WERI-Rb-1 (cell line): ENCODE measurements at regions not wholly inside any gene's neighbourhood (a gene's known extent, or its start where the extent isn't known, plus 50 kb on each side); places are given as distances from the start of the nearest gene placed in this dataset.

Experiments used
- DNase-seq: peaks from one replicate; pipeline ENCODE4 v3.0.0-alpha.2; 2020
- H3K27ac ChIP-seq: fragments of 250-450 bp; sonication (Bioruptor Pico); 2 replicates; pipeline ENCODE4 v1.5.1; 2020; ENCODE audit warnings: mild to moderate bottlenecking, moderate library complexity
- H3K27me3 ChIP-seq: fragments of 250-450 bp; sonication (Bioruptor Pico); 2 replicates; pipeline ENCODE4 v1.5.1; 2021; ENCODE audit warnings: mild to moderate bottlenecking, low read depth, moderate library complexity; ENCODE audit not compliant: insufficient read depth, severe bottlenecking
- H3K36me3 ChIP-seq: fragments of 250-450 bp; sonication (Bioruptor Pico); 2 replicates; pipeline ENCODE4 v1.5.1; 2020; ENCODE audit warnings: mild to moderate bottlenecking, moderate library complexity
- H3K4me3 ChIP-seq: 2 replicates; pipeline ENCODE4 v1.5.1; 2011; ENCODE audit warnings: low read depth, mild to moderate bottlenecking, control low read depth, low read length
- H3K9me3 ChIP-seq: fragments of 250-450 bp; sonication (Bioruptor Pico); 2 replicates; pipeline ENCODE4 v1.5.1; 2021; ENCODE audit warnings: mild to moderate bottlenecking, moderate library complexity; ENCODE audit not compliant: severe bottlenecking
- TF ChIP-seq, protein P1 (sequence below): IDR thresholded peaks from 2 replicates; pipeline ENCODE4 v1.5.1; 2011; ENCODE audit warnings: low read depth, mild to moderate bottlenecking, control low read depth, inconsistent platforms, low read length

DNA sequence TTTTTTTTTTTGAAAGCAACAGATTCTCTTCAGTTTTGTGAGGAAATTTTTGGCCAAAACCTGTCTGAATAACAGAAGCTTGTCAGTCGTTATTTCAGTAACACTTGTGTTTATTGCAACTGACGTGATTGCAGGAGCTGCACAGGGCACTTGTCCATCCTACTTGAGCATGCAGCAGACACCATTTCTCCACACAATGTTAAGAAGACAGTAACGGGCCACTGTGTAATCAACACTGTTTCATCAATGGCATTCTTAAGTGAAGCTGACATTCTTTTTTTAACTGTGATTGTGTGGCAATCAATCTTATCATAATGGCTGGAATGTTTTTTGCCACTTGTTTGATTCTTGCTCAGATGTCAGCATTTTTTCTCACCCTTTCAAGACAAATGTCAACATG, 50.1 kb upstream of the PIEZO2 start:
- H3K4me3 ChIP-seq = no peak overlapping the region
- no peaks in the 10 kb centered on the region for H3K36me3 ChIP-seq
- H3K9me3 ChIP-seq = no peaks in the 10 kb centered on the region
- no peak for DNase-seq
- TF ChIP-seq, protein P1, sequence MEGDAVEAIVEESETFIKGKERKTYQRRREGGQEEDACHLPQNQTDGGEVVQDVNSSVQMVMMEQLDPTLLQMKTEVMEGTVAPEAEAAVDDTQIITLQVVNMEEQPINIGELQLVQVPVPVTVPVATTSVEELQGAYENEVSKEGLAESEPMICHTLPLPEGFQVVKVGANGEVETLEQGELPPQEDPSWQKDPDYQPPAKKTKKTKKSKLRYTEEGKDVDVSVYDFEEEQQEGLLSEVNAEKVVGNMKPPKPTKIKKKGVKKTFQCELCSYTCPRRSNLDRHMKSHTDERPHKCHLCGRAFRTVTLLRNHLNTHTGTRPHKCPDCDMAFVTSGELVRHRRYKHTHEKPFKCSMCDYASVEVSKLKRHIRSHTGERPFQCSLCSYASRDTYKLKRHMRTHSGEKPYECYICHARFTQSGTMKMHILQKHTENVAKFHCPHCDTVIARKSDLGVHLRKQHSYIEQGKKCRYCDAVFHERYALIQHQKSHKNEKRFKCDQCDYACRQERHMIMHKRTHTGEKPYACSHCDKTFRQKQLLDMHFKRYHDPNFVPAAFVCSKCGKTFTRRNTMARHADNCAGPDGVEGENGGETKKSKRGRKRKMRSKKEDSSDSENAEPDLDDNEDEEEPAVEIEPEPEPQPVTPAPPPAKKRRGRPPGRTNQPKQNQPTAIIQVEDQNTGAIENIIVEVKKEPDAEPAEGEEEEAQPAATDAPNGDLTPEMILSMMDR = no peak
- H3K27me3 ChIP-seq = peaks cover 5% of the 10 kb centered on the region
- H3K27ac ChIP-seq = no peak overlapping the region
